ENCODE measurements at regions not wholly inside any gene's neighbourhood (a gene's known extent, or its start where the extent isn't known, plus 50 kb on each side); places are given as distances from the start of the nearest gene placed in this dataset.

DNA sequence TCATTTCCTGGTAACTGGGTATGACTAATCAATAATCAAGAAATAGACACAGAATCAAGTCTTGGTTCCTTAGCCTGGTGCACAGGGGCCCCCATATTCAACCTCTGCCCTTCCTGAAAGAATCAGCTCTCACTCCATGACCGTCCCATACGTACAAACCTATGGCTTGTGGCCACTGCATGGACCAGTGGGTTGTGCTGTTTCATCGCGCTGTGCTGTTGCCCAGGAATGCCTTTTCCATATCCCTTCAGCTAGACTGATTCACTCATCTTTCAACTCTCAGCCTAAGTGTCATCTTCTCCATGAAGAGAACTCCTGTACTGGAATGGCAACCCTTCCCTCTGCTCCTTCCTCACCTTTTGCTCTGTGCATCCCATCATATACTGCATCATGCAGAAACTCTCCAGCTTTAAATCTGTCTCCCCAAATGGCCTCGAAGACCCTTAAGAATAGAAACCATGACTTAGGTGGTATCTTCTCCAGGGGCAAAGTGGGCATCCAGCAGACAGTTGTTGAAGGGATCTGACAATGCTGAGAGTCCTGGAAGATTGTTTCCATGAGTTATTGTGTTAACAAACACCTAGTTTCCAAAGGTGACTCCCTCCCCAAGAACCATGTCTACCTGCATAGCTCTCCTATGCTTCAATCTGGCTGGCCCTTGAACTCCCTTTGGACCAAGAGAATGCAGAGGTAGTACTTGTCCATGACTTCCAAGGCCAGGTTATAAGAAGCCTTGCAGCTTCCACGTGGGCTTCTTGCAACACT, 180.8 kb downstream of the ACTL7B start:
- Histone ChIP-seq H3K36me3 (replicated peaks in 1 of 2) (no peaks in the 10 kb centered on the region), H3K4me3 (no peak overlapping the region), H3K9me3 (replicated peaks in 1 of 3) (no peaks in the 10 kb centered on the region), H3K27me3 (no peaks in the 10 kb centered on the region), H3K27ac (no peak overlapping the region), H3K4me1 (replicated peaks in 1 of 2) (no peaks in the 10 kb centered on the region)
- intact Hi-C loops (cut with DNase I) = no loop called here
- DNase-seq = no peak
- 79 to 87% (median 82%) methylated on average over 6 of the region's 6 CpGs for WGBS, 4 donors
- no peak for TF ChIP-seq POLR2A (IDR thresholded peaks at IDR 0.05)
- TF ChIP-seq, protein P1, sequence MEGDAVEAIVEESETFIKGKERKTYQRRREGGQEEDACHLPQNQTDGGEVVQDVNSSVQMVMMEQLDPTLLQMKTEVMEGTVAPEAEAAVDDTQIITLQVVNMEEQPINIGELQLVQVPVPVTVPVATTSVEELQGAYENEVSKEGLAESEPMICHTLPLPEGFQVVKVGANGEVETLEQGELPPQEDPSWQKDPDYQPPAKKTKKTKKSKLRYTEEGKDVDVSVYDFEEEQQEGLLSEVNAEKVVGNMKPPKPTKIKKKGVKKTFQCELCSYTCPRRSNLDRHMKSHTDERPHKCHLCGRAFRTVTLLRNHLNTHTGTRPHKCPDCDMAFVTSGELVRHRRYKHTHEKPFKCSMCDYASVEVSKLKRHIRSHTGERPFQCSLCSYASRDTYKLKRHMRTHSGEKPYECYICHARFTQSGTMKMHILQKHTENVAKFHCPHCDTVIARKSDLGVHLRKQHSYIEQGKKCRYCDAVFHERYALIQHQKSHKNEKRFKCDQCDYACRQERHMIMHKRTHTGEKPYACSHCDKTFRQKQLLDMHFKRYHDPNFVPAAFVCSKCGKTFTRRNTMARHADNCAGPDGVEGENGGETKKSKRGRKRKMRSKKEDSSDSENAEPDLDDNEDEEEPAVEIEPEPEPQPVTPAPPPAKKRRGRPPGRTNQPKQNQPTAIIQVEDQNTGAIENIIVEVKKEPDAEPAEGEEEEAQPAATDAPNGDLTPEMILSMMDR (IDR thresholded peaks at IDR 0.05) = no peak

- TF ChIP-seq, protein P1 (IDR thresholded peaks at IDR 0.05) = no peak
- TF ChIP-seq POLR2A (IDR thresholded peaks at IDR 0.05) = no peak
- H3K4me1 ChIP-seq (replicated peaks in 1 of 2) = no peaks in the 10 kb centered on the region
- DNase-seq = no peak
- no peaks in the 10 kb centered on the region for H3K9me3 ChIP-seq (replicated peaks in 1 of 3)
- 77 to 89% (median 81%) methylated on average over 7 of the region's 7 CpGs for WGBS, 4 donors
- intact Hi-C loops (cut with DNase I) = no loop called here
- no peaks in the 10 kb centered on the region for H3K27me3 ChIP-seq
- no peaks in the 10 kb centered on the region for H3K36me3 ChIP-seq (replicated peaks in 1 of 2)
- H3K4me3 ChIP-seq = no peak overlapping the region
- H3K27ac ChIP-seq = no peak overlapping the region
Observed at GRCh38 chr9:108673386-108673785, 182.4 kb downstream of the ACTL7B start.

DNA sequence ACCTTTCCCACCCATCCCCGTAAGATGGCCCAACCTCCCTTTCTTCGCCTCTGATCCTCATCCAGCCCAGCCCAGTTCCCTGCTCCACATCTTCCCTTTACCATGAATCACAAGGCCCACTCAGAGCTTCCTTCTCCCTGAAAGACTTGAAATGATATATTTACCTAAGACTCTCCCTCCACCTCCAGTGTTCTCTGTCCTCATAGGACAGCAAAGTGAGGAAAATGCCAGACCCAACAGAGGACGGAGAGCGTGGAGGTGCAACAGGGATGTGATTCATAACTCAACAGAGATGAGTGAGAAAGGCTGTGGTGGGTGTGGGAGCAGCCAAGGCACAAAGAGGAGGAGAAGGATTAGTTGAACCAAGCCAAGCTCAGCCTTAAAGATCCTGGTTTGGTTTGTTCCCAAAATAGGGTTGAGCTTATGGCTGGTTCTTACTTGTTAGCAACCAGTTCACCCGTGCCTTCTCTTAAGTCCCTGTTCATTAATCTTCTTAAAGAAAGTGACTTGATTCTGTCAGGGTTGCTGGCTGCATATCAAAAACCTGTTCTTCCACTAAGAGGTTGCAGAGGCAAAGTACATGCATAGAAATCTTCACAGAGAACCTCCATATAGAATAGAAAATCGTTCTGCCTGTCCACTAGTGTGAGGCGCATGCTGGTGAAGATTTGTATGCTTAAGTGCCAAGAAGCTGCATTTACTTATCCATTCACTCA, 183.2 kb downstream of the ACTL7B start:
- H3K27me3 ChIP-seq = no peaks in the 10 kb centered on the region
- no peak for DNase-seq
- H3K4me3 ChIP-seq = no peak overlapping the region
- H3K9me3 ChIP-seq (replicated peaks in 1 of 3) = no peaks in the 10 kb centered on the region
- 79 to 87% (median 82%) methylated on average over 7 of the region's 7 CpGs for WGBS, 4 donors
- H3K4me1 ChIP-seq (replicated peaks in 1 of 2) = no peaks in the 10 kb centered on the region
- intact Hi-C loops (cut with DNase I) = no loop called here
- no peak overlapping the region for H3K27ac ChIP-seq
- TF ChIP-seq, protein P1 (IDR thresholded peaks at IDR 0.05) = no peak
- TF ChIP-seq POLR2A (IDR thresholded peaks at IDR 0.05) = no peak
- H3K36me3 ChIP-seq (replicated peaks in 1 of 2) = no peaks in the 10 kb centered on the region

DNA sequence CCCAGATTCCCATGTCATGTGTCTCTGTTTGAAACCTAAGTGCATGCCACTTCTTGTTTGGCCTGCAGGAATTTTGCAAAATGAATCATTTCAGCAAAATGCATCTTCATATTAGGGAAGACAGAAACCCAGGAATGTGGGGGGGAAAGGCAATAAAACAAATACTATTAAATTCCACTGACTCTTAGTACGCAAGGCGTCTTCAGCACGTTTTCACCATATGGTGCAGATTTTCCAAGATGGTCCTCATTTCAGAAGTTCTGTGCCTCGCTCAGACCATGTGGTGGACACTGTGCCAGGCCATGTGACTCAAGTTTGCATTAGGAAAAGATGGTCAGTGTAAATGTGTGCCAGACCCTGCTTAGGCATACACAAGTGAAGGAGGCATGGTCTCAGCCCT, 184.0 kb downstream of the ACTL7B start:
- no peak for TF ChIP-seq POLR2A (IDR thresholded peaks at IDR 0.05)
- TF ChIP-seq, protein P1 (IDR thresholded peaks at IDR 0.05) = no peak
- DNase-seq = no peak
- Histone ChIP-seq H3K9me3 (replicated peaks in 1 of 3) (no peaks in the 10 kb centered on the region), H3K4me3 (no peak overlapping the region), H3K36me3 (replicated peaks in 1 of 2) (no peaks in the 10 kb centered on the region), H3K4me1 (replicated peaks in 1 of 2) (no peaks in the 10 kb centered on the region), H3K27ac (no peak overlapping the region), H3K27me3 (no peaks in the 10 kb centered on the region)
- intact Hi-C loops (cut with DNase I) = no loop called here
- WGBS, 4 donors = 83 to 93% (median 89%) methylated on average over 4 of the region's 4 CpGs

All from adrenal gland (tissue), 9 donors.